Thyroid gland (tissue), 4 donors: ENCODE measurements at regions not wholly inside any gene's neighbourhood (a gene's known extent, or its start where the extent isn't known, plus 50 kb on each side); places are given as distances from the start of the nearest gene placed in this dataset.
"Not testable (repeated sequence)": the region's sequence is repeated elsewhere in the genome, so short reads cannot be mapped to it uniquely, and the experiment has no call there.

Experiments used
- DNase-seq, 2 donors: peaks; one replicate each; pipeline ENCODE4 v3.0.0-alpha.2; 2019
- H3K27ac ChIP-seq, 3 donors: fragments of 200-600 bp; sonication (generic); 1 replicate in 2 of 3; 2 replicates in 1 of 3; pipeline ENCODE4 v1.5.1; 2016 to 2019; ENCODE audit warnings: mild to moderate bottlenecking in 1 of 3, moderate library complexity in 1 of 3
- H3K27me3 ChIP-seq: fragments of 200-600 bp; sonication (generic); one replicate; pipeline ENCODE4 v1.5.1; 2019
- H3K36me3 ChIP-seq, 2 donors: fragments of 200-600 bp; sonication (generic); one replicate each; pipeline ENCODE4 v1.5.1; 2016 to 2019
- H3K4me1 ChIP-seq, 2 donors: fragments of 200-600 bp; sonication (generic); one replicate each; pipeline ENCODE4 v1.5.1; 2017 to 2019
- H3K4me3 ChIP-seq, 3 donors: fragments of 200-600 bp; sonication (generic); replicated peaks in 1 of 3; 1 replicate in 2 of 3; 2 replicates in 1 of 3; pipeline ENCODE4 v1.5.1; 2016; ENCODE audit warnings: mild to moderate bottlenecking in 1 of 3
- H3K9me3 ChIP-seq: fragments of 200-600 bp; sonication (generic); one replicate; pipeline ENCODE4 v1.5.1; 2017
- POLR2A ChIP-seq, 2 donors: fragments of 450-650 bp; IDR thresholded peaks; one replicate each; pipeline ENCODE4 v1.6.1; 2017; ENCODE audit warnings: antibody characterized with exemption in 2 of 2, mild to moderate bottlenecking in 2 of 2, moderate library complexity in 1 of 2
- WGBS, 2 donors: methylation state at CpG; one replicate each; pipeline ENCODE4 v1.1.5; 2017; 5-methylcytosine and 5-hydroxymethylcytosine counted together
- intact Hi-C: fragments of 100-400 bp; cut with DNase I; formaldehyde crosslinking; loops from one replicate; pipeline ENCODE4 v1.15.1; 2023
- TF ChIP-seq, protein P1 (sequence below), 6 experiments: fragments of 200-600 bp in 3 of 6; fragments of 450-650 bp in 3 of 6; sonication (generic) in 3 of 6; IDR thresholded peaks; one replicate each; pipeline ENCODE4 v1.5.1; 2016 to 2019; ENCODE audit warnings: antibody characterized with exemption in 6 of 6, mild to moderate bottlenecking in 2 of 6, inconsistent platforms in 1 of 6, moderate library complexity in 1 of 6

DNA sequence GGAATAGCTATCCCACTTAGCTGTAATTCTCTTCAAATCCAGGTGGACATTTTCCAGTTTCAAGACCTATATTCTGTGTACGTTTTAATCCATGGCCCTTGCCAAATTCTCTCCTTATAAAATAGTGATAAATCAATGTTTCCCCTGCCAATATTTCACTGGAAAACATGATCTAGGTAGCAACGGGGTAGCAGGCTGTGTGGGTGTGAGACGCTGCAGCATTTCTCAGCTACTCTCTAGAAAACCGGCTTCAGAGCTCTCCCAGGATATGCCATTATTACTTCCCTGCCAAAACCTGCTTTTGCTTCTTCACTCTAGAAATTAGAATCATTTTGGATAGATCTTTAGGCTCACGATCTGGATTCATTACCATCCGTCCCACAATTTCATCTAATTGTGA lies 82.1 kb upstream of the SIPA1L2 start:
- Histone ChIP-seq H3K27ac (no peak overlapping the region), H3K36me3 (no peaks in the 10 kb centered on the region), H3K4me1 (no peaks in the 10 kb centered on the region), H3K27me3 (no peaks in the 10 kb centered on the region), H3K9me3 (no peaks in the 10 kb centered on the region), H3K4me3 (no peak overlapping the region)
- no peak for TF ChIP-seq POLR2A (IDR thresholded peaks at IDR 0.05)
- TF ChIP-seq, protein P1, sequence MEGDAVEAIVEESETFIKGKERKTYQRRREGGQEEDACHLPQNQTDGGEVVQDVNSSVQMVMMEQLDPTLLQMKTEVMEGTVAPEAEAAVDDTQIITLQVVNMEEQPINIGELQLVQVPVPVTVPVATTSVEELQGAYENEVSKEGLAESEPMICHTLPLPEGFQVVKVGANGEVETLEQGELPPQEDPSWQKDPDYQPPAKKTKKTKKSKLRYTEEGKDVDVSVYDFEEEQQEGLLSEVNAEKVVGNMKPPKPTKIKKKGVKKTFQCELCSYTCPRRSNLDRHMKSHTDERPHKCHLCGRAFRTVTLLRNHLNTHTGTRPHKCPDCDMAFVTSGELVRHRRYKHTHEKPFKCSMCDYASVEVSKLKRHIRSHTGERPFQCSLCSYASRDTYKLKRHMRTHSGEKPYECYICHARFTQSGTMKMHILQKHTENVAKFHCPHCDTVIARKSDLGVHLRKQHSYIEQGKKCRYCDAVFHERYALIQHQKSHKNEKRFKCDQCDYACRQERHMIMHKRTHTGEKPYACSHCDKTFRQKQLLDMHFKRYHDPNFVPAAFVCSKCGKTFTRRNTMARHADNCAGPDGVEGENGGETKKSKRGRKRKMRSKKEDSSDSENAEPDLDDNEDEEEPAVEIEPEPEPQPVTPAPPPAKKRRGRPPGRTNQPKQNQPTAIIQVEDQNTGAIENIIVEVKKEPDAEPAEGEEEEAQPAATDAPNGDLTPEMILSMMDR (IDR thresholded peaks at IDR 0.05): no peak
- 85 to 88% methylated on average over 6 of the region's 6 CpGs for WGBS, 2 donors
- intact Hi-C loops: no loop called here
- no peak for DNase-seq

DNA sequence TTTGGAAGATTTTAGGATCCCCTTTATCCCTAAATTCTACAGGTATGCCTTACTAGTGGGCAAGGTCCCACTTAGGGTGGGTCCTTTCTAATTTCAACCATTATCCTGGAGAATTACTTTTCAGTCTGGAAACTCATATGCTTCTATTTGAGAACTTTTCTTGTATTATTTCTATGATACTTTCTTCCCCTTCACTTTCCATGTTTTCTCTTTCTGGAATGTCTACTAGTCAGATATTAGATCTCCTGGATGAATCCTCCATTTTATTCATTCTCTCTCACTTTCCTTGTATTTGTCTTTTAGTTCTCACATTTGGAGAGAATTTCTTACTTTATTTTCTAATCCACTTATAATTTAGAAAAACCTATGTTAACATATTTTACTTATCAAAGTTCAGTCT lies 83.9 kb upstream of the SIPA1L2 start:
- DNase-seq: no peak
- intact Hi-C loops: no loop called here
- Histone ChIP-seq H3K27me3 (no peaks in the 10 kb centered on the region), H3K4me3 (no peak overlapping the region), H3K4me1 (no peaks in the 10 kb centered on the region), H3K27ac (no peak overlapping the region), H3K36me3 (no peaks in the 10 kb centered on the region), H3K9me3 (no peaks in the 10 kb centered on the region)
- no peak for TF ChIP-seq POLR2A (IDR thresholded peaks at IDR 0.05)

DNA sequence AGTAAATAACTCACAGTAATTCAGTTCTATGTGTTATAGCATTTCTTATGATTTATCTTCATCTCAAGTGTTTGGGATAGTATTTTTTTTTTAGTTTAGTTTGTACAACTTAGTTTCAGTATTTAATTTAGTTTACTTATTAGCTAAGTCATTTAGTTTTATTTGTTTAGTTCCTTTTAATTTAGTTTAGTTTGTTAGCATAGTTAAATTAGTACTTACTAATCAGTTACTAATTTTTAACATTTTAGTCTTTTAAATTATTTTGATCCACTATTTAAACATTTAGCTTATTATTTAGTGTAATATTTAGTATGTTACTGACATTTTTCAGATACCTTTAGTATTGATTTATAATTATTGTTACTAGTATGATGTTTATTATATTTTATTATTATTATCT lies 85.2 kb upstream of the SIPA1L2 start:
- H3K4me1 ChIP-seq: no peaks in the 10 kb centered on the region
- no peaks in the 10 kb centered on the region for H3K36me3 ChIP-seq
- TF ChIP-seq, protein P1 (IDR thresholded peaks at IDR 0.05): no peak
- TF ChIP-seq POLR2A (IDR thresholded peaks at IDR 0.05): no peak
- H3K27ac ChIP-seq: no peak overlapping the region
- no peaks in the 10 kb centered on the region for H3K27me3 ChIP-seq
- no peak overlapping the region for H3K4me3 ChIP-seq
- DNase-seq: no peak
- intact Hi-C loops: no loop called here
- H3K9me3 ChIP-seq: no peaks in the 10 kb centered on the region

DNA sequence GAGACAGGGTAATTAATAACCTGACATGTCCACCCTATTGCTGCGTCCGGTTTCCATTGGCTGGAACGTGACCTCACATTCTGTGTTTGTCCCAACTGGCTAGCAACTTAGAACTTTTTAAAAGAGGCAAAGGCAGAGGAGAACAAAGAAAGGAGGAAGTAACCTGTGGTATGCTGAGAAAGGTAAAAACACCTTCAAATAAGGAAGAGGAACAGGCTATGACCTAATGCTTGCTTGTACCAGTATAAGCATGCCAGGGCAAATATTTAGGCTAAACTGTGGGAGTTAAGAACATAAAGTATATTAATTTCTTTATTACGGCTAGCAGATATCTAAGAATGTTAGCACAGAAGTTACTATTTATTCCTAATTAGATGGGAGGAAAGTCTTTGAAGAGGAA lies 87.3 kb upstream of the MAP10 start:
- intact Hi-C loops, H3K36me3 ChIP-seq, H3K4me3 ChIP-seq, H3K9me3 ChIP-seq, H3K27ac ChIP-seq, DNase-seq, H3K27me3 ChIP-seq, H3K4me1 ChIP-seq: not testable (repeated sequence)
- WGBS, 2 donors: 93 to 97% methylated on average over 4 of the region's 4 CpGs

DNA sequence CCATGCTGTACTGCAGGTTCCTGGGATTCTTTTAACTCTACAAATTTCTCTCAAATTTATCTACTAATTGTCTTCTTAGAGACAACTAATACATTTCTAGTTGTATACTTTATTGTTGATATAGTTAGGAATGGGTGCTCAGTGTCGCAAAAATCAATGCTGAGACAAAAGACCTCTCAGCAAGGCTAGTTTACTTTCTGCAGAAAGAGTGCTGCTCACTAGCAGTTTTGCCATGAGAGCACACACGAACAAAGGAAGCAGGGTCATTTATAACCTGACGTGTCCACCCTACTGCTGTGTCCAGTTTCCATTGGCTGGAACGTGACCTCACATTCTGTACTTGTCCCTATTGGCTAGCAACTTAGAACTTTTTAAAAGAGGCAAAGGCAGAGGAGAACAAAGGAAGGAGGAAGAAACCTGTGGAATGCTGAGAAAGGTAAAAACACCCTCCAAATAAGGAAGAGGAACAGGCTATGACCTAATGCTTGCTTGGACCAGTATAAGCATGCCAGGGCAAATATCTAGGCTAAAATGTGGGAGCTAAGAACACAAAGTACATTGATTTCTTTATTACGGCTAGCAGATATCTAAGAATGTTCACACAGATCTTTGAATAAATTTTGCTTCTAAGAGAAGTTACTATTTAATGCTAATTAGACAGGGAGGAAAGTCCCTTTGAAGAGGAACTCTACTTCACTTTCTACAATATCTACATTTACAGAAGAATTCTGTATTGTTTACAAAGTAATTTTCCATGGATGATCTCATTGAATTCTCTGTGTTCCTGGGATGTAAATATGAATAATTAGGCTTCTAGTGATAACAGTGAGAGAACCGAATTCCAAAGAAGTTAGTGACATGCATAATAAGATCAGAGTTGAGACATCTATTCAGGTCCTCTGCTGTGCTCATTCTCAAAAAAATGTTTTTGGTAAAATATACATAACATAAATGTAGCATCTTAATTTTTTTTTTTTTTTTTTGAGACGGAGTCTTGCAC lies 86.0 kb upstream of the MAP10 start:
- intact Hi-C loops: no loop called here
- H3K9me3 ChIP-seq: no peaks in the 10 kb centered on the region
- H3K27me3 ChIP-seq: no peaks in the 10 kb centered on the region
- H3K36me3 ChIP-seq: no peaks in the 10 kb centered on the region
- H3K4me1 ChIP-seq: no peaks in the 10 kb centered on the region
- no peak overlapping the region for H3K4me3 ChIP-seq
- TF ChIP-seq, protein P1 (IDR thresholded peaks at IDR 0.05): no peak
- TF ChIP-seq POLR2A (IDR thresholded peaks at IDR 0.05): no peak
- no peak overlapping the region for H3K27ac ChIP-seq
- no peak for DNase-seq
- WGBS, 2 donors: 93 to 94% methylated on average over 7 of the region's 7 CpGs

DNA sequence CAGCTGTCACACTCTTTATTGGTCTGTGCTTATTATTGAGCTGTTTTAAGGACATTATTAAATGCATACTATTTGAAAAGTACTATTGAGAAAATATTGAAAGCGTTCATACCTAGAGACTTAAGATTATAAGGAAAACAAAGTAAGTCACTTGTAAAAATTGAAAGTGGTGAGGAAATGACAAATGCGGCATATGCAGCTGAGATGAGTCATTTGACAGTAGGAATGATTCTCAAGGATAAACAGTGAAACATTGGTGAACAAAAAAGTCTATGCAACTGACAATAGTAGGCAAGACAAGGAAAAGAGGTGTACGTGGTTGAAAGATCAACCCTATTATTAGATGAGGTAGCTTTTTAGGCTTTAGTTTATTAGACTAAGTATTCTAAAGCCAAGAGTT lies 82.6 kb upstream of the MAP10 start:
- Histone ChIP-seq H3K9me3 (no peaks in the 10 kb centered on the region), H3K27ac (no peak overlapping the region), H3K4me3 (no peak overlapping the region), H3K36me3 (no peaks in the 10 kb centered on the region), H3K27me3 (no peaks in the 10 kb centered on the region), H3K4me1 (no peaks in the 10 kb centered on the region)
- intact Hi-C loops: no loop called here
- 89 to 95% methylated on average over 3 of the region's 3 CpGs for WGBS, 2 donors
- DNase-seq: no peak
- no peak for TF ChIP-seq POLR2A (IDR thresholded peaks at IDR 0.05)
- TF ChIP-seq, protein P1 (IDR thresholded peaks at IDR 0.05): no peak
